A549 (cell line): ENCODE measurements at regions not wholly inside any gene's neighbourhood (a gene's known extent, or its start where the extent isn't known, plus 50 kb on each side); places are given as distances from the start of the nearest gene placed in this dataset.

Source experiments
- ATAC-seq, 2 experiments: fragments of 200-7000 bp in 1 of 2; fragments of >200 bp in 1 of 2; cut with Nextera tagmentation in 1 of 2; cut with Tn5 transposase in 1 of 2; 3 replicates each; pipeline versions ENCODE4 v1.8.0 to v1.9.1; 2018 to 2020; ENCODE audit warnings: mild to moderate bottlenecking in 1 of 2, moderate library complexity in 1 of 2
- CTCF ChIA-PET: fragments of 300-600 bp; sonication (Branson Sonifier 250); formaldehyde crosslinking; extraction: SDS; loops from one replicate; lab custom pipeline; 2021; ENCODE audit warnings: antibody characterized with exemption, inconsistent platforms; lab: Yijun Ruan, JAX
- POLR2A ChIA-PET: fragments of 350-600 bp; formaldehyde crosslinking; extraction: SDS; loops from one replicate; lab custom pipeline; 2021; ENCODE audit warnings: antibody characterized with exemption, inconsistent platforms; lab: Yijun Ruan, JAX
- DNase-seq, 2 experiments: peaks; one replicate each; pipeline versions ENCODE4 v3.0.0 to v3.0.0-alpha.2; 2011 to 2016; ENCODE audit warnings: low read depth in 1 of 2, low spot score in 1 of 2
- FAIRE-seq: peaks from 2 replicates; lab custom pipeline; 2011; peaks lifted over from hg19 to GRCh38; lab: Jason Lieb, UNC
- H3K27ac ChIP-seq, 2 experiments: fragments of >200 bp; sonication (Bioruptor Twin); formaldehyde crosslinking; 3 replicates each; pipeline ENCODE4 v1.5.1; 2016 to 2017
- H3K4me1 ChIP-seq: fragments of >200 bp; sonication (Bioruptor Twin); formaldehyde crosslinking; 3 replicates; pipeline ENCODE4 v1.6.1; 2016
- H3K4me2 ChIP-seq: fragments of >200 bp; sonication (Bioruptor Twin); formaldehyde crosslinking; 3 replicates; pipeline ENCODE4 v1.6.1; 2016
- H3K4me3 ChIP-seq: fragments of >200 bp; sonication (Bioruptor Twin); formaldehyde crosslinking; 3 replicates; pipeline ENCODE4 v1.5.1; 2016
- H3K9me3 ChIP-seq: fragments of >200 bp; sonication (Bioruptor Twin); formaldehyde crosslinking; 3 replicates; pipeline ENCODE4 v1.6.1; 2016
- ATOH8 ChIP-seq: fragments of 250-450 bp; sonication (Bioruptor Pico); IDR thresholded peaks from 2 replicates; pipeline ENCODE4 v1.5.0; 2020; ENCODE audit warnings: low read depth, mild to moderate bottlenecking, moderate library complexity
- EHF ChIP-seq: fragments of 250-450 bp; sonication (Bioruptor Pico); IDR thresholded peaks from 2 replicates; pipeline ENCODE4 v1.5.0; 2020; ENCODE audit warnings: mild to moderate bottlenecking
- ELK1 ChIP-seq: fragments of 150-350 bp; IDR thresholded peaks from 2 replicates; pipeline ENCODE4 v1.6.1; 2014; ENCODE audit warnings: low read depth, mild to moderate bottlenecking, low read length
- EP300 ChIP-seq, 2 experiments: fragments of >200 bp; sonication (Bioruptor Twin); formaldehyde crosslinking; IDR thresholded peaks; 2 replicates in 1 of 2; 3 replicates in 1 of 2; pipeline ENCODE4 v1.6.1; 2016 to 2017
- ESRRA ChIP-seq: fragments of 150-350 bp; IDR thresholded peaks from 2 replicates; pipeline ENCODE4 v1.6.1; 2014; ENCODE audit warnings: mild to moderate bottlenecking, low read length, borderline replicate concordance
- FOXS1 ChIP-seq: fragments of 250-450 bp; sonication (Bioruptor Pico); IDR thresholded peaks from 2 replicates; pipeline ENCODE4 v1.5.0; 2020; ENCODE audit warnings: mild to moderate bottlenecking, moderate library complexity
- HOXA7 ChIP-seq: fragments of 250-450 bp; sonication (Bioruptor Pico); IDR thresholded peaks from 2 replicates; pipeline ENCODE4 v1.5.0; 2020; ENCODE audit warnings: mild to moderate bottlenecking, moderate library complexity
- HOXB13 ChIP-seq: fragments of 250-450 bp; sonication (Bioruptor Pico); IDR thresholded peaks from 2 replicates; pipeline ENCODE4 v1.5.0; 2020; ENCODE audit warnings: low read depth, mild to moderate bottlenecking, moderate library complexity
- HOXB5 ChIP-seq: fragments of 250-450 bp; sonication (Bioruptor Pico); IDR thresholded peaks from 2 replicates; pipeline ENCODE4 v1.5.0; 2020; ENCODE audit warnings: mild to moderate bottlenecking, moderate library complexity
- MYC ChIP-seq: IDR thresholded peaks from 2 replicates; pipeline ENCODE4 v1.6.1; 2012; ENCODE audit warnings: mild to moderate bottlenecking, inconsistent platforms, low read length, improper control_type of control experiment, borderline replicate concordance
- NPAS2 ChIP-seq: fragments of 250-450 bp; sonication (Bioruptor Pico); IDR thresholded peaks from 2 replicates; pipeline ENCODE4 v1.8.0; 2022; ENCODE audit warnings: mild to moderate bottlenecking, moderate library complexity, borderline replicate concordance
- RAD21 ChIP-seq, 2 experiments: fragments of >200 bp in 1 of 2; sonication (Bioruptor Twin) in 1 of 2; formaldehyde crosslinking in 1 of 2; IDR thresholded peaks in 1 of 2; conservative IDR thresholded peaks in 1 of 2; 2 replicates in 1 of 2; 3 replicates in 1 of 2; pipeline ENCODE4 v1.6.1; 2012 to 2018; ENCODE audit warnings: inconsistent platforms in 1 of 2
- RARB ChIP-seq: fragments of 250-450 bp; sonication (Bioruptor Pico); IDR thresholded peaks from 2 replicates; pipeline ENCODE4 v1.8.0; 2021; ENCODE audit warnings: mild to moderate bottlenecking, moderate library complexity
- RCOR1 ChIP-seq: fragments of 150-350 bp; IDR thresholded peaks from 2 replicates; pipeline ENCODE4 v1.6.1; 2014; ENCODE audit warnings: antibody characterized with exemption, low read length, low read depth
- RNF2 ChIP-seq: fragments of 200-600 bp; sonication (generic); IDR thresholded peaks from 2 replicates; pipeline ENCODE4 v1.6.1; 2016; ENCODE audit warnings: low read depth, mild to moderate bottlenecking, antibody characterized with exemption, moderate library complexity, borderline replicate concordance
- SMC3 ChIP-seq: fragments of >200 bp; sonication (Bioruptor Twin); formaldehyde crosslinking; IDR thresholded peaks from 3 replicates; pipeline ENCODE4 v1.6.1; 2018; ENCODE audit warnings: inconsistent platforms
- TFCP2L1 ChIP-seq: fragments of 250-450 bp; sonication (Bioruptor Pico); IDR thresholded peaks from 2 replicates; pipeline ENCODE4 v1.5.0; 2021; ENCODE audit warnings: mild to moderate bottlenecking
- TP53 ChIP-seq: fragments of 250-450 bp; sonication (Bioruptor Pico); IDR thresholded peaks from 2 replicates; pipeline ENCODE4 v1.5.0; 2021; ENCODE audit warnings: mild to moderate bottlenecking, moderate library complexity
- ZC3H11A ChIP-seq: fragments of 450-650 bp; IDR thresholded peaks from 2 replicates; pipeline ENCODE4 v1.6.1; 2014; ENCODE audit warnings: antibody characterized with exemption, mild to moderate bottlenecking
- WGBS: methylation state at CpG from one replicate; pipeline ENCODE4 v1.1.6; 2017; ENCODE audit errors: missing lambda C conversion rate; 5-methylcytosine and 5-hydroxymethylcytosine counted together

GRCh38 chr12:68532887-68533248 lies 77.8 kb upstream of the RAP1B start:
- peak overlapping the region; percentile 38 for H3K4me2 ChIP-seq
- TF ChIP-seq HOXB13 (CRISPR knock-in tag): no peak
- TF ChIP-seq HOXA7 (CRISPR knock-in tag): no peak
- TF ChIP-seq RNF2: no peak
- no peak for TF ChIP-seq FOXS1 (CRISPR knock-in tag)
- no peak for TF ChIP-seq EHF (CRISPR knock-in tag)
- no peak for TF ChIP-seq SMC3
- no peak for TF ChIP-seq EP300 (IDR thresholded peaks at IDR 0.05)
- no peak for TF ChIP-seq ATOH8 (CRISPR knock-in tag)
- TF ChIP-seq ZC3H11A: no peak
- TF ChIP-seq, all 56 proteins: peak for 0
- Histone ChIP-seq H3K4me1 (peaks cover 21% of the 10 kb centered on the region), H3K9me3 (no peaks in the 10 kb centered on the region), H3K27ac (0 out of 6 replicates have a peak overlapping the region, but pooled peaks of 1 of the 2 experiments have one; percentile 24), H3K4me3 (no peak overlapping the region)
- ChIA-PET POLR2A (no interaction called here), CTCF (interaction anchor here (0.7 kb wide), 1 partner anchor 11 kb away, joined by 5 read pairs; no protein-coding TSS in a partner anchor)
- WGBS: 64% methylated on average over 2 of the region's 2 CpGs
- no peak for DNase-seq
- FAIRE-seq: no peak
- ATAC-seq: no peak

- ChIA-PET POLR2A (no interaction called here), CTCF (no interaction called here)
- Histone ChIP-seq H3K27ac (no peak overlapping the region), H3K4me1 (peaks cover 21% of the 10 kb centered on the region), H3K4me2 (no peak overlapping the region), H3K9me3 (no peaks in the 10 kb centered on the region), H3K4me3 (no peak overlapping the region)
- TF ChIP-seq EP300 (IDR thresholded peaks at IDR 0.05) (no peak), MYC (no peak), ESRRA (no peak), HOXB5 (CRISPR knock-in tag) (no peak), HOXB13 (CRISPR knock-in tag) (no peak), ELK1 (no peak), TFCP2L1 (CRISPR knock-in tag) (no peak), NPAS2 (CRISPR knock-in tag) (no peak), ATOH8 (CRISPR knock-in tag) (no peak), TP53 (no peak), RARB (CRISPR knock-in tag) (no peak), RCOR1 (no peak)
- WGBS: 85% methylated on average over 5 of the region's 5 CpGs
- ATAC-seq (no peak), DNase-seq (no peak), FAIRE-seq (no peak)
Observed at GRCh38 chr12:68534108-68534507, 76.6 kb upstream of the RAP1B start.

- ATAC-seq (no peak), DNase-seq (no peak), FAIRE-seq (no peak)
- H3K27ac ChIP-seq: no peak overlapping the region
- no peak for TF ChIP-seq RAD21 (conservative IDR thresholded peaks at IDR 0.05 in 1 of 2, IDR thresholded peaks at IDR 0.05 in 1 of 2)
- no peak overlapping the region for H3K4me3 ChIP-seq
- WGBS: 91% methylated on average over 6 of the region's 6 CpGs
- POLR2A ChIA-PET: no interaction called here
- CTCF ChIA-PET: no interaction called here
- H3K4me1 ChIP-seq: peaks cover 7% of the 10 kb centered on the region; the same call in 2 of the 3 replicates
- no peaks in the 10 kb centered on the region for H3K9me3 ChIP-seq
- H3K4me2 ChIP-seq: no peak overlapping the region
Observed at GRCh38 chr12:68536885-68537485, 73.7 kb upstream of the RAP1B start.
